GM12865 (cell line): ENCODE measurements at regions not wholly inside any gene's neighbourhood (a gene's known extent, or its start where the extent isn't known, plus 50 kb on each side); places are given as distances from the start of the nearest gene placed in this dataset.

Source experiments
- DNase-seq: peaks from one replicate; pipeline ENCODE4 v3.0.0; 2010; ENCODE audit warnings: low read depth
- H3K4me3 ChIP-seq: 2 replicates; pipeline ENCODE4 v1.5.1; 2011; ENCODE audit warnings: mild to moderate bottlenecking, low read depth, low read length, control low read depth
- TF ChIP-seq, protein P1 (sequence below): IDR thresholded peaks from 2 replicates; pipeline ENCODE4 v1.5.1; 2011; ENCODE audit warnings: low read length, control low read depth, low read depth, inconsistent platforms; ENCODE audit not compliant: insufficient read depth; ENCODE audit errors: missing control alignments

DNA sequence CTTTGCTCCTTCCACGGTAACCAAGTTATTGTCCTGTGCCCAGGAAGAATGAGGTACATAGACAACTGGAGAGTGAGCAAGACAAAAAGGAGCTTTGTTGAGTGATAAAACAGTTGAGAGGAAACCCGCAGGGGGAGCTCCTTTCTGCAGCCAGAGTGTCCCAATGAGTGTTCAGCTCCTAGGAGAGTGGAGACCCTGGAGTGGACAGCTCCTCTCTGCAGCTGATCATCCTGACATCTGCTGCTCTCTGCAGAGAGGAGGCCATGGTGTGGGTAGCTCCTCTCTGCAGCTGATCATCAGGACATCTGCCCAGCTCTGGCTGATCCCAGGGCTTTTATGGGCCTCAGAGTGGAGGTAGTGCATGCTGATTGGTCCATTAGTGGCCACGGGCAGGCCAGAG is 53.4 kb upstream of the PCDH15 start:
- no peak overlapping the region for H3K4me3 ChIP-seq
- TF ChIP-seq, protein P1, sequence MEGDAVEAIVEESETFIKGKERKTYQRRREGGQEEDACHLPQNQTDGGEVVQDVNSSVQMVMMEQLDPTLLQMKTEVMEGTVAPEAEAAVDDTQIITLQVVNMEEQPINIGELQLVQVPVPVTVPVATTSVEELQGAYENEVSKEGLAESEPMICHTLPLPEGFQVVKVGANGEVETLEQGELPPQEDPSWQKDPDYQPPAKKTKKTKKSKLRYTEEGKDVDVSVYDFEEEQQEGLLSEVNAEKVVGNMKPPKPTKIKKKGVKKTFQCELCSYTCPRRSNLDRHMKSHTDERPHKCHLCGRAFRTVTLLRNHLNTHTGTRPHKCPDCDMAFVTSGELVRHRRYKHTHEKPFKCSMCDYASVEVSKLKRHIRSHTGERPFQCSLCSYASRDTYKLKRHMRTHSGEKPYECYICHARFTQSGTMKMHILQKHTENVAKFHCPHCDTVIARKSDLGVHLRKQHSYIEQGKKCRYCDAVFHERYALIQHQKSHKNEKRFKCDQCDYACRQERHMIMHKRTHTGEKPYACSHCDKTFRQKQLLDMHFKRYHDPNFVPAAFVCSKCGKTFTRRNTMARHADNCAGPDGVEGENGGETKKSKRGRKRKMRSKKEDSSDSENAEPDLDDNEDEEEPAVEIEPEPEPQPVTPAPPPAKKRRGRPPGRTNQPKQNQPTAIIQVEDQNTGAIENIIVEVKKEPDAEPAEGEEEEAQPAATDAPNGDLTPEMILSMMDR: no peak
- DNase-seq: no peak

DNA sequence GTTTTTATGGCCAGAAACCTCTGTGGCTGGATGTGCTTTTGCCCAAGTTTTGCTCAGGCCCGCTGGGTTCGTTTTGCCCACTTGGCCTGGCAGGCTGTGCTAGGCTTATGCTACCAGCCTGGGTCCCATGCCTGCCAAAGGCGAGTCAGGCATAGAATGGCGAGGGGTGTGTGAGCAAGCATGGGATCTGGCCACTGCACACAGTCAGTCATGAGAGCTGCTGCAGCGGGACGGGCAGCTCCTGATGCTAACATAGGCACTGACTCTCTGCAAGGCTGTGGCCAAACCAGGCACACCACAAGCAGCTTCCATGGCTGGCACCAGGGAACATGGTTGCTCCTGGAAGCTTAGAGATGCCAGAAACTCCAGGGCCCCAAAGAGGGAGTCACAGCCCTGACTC is 52.9 kb upstream of the PCDH15 start:
- TF ChIP-seq, protein P1: no peak
- no peak for DNase-seq
- no peak overlapping the region for H3K4me3 ChIP-seq
